H9 (cell line): ENCODE measurements at regions not wholly inside any gene's neighbourhood (a gene's known extent, or its start where the extent isn't known, plus 50 kb on each side); places are given as distances from the start of the nearest gene placed in this dataset.

Experiments
- DNase-seq: peaks from one replicate; pipeline ENCODE4 v3.0.0-alpha.2; 2017
- H2AFZ ChIP-seq: one replicate; pipeline ENCODE4 v1.6.1; 2013; ENCODE audit warnings: mild to moderate bottlenecking, low read length, control low read depth, moderate library complexity
- H2AK5ac ChIP-seq: 2 replicates; pipeline ENCODE4 v1.6.1; 2013; ENCODE audit warnings: low read length, control low read depth, mixed read lengths; ENCODE audit not compliant: insufficient read length
- H2BK120ac ChIP-seq: one replicate; pipeline ENCODE4 v1.6.1; 2013; ENCODE audit warnings: low read depth, mild to moderate bottlenecking, low read length, control low read depth, inconsistent platforms; ENCODE audit not compliant: poor library complexity, severe bottlenecking
- H2BK12ac ChIP-seq: 2 replicates; pipeline ENCODE4 v1.6.1; 2013; ENCODE audit warnings: low read length, control low read depth, mixed read lengths, low read depth; ENCODE audit not compliant: insufficient read length
- H2BK15ac ChIP-seq: 2 replicates; pipeline ENCODE4 v1.6.1; 2013; ENCODE audit warnings: low read depth, low read length, control low read depth
- H2BK20ac ChIP-seq: one replicate; pipeline ENCODE4 v1.6.1; 2013; ENCODE audit warnings: low read depth, mild to moderate bottlenecking, low read length, control low read depth, inconsistent platforms; ENCODE audit not compliant: poor library complexity, severe bottlenecking
- H2BK5ac ChIP-seq: 2 replicates; pipeline ENCODE4 v1.6.1; 2013; ENCODE audit warnings: low read length, control low read depth, mixed read lengths; ENCODE audit not compliant: insufficient read length
- H3K14ac ChIP-seq: 2 replicates; pipeline ENCODE4 v1.6.1; 2013; ENCODE audit warnings: low read length, control low read depth; ENCODE audit not compliant: insufficient read depth
- H3K18ac ChIP-seq: 2 replicates; pipeline ENCODE4 v1.6.1; 2013; ENCODE audit warnings: low read depth, mild to moderate bottlenecking, mixed read lengths, low read length, control low read depth; ENCODE audit not compliant: insufficient read length
- H3K23ac ChIP-seq: 2 replicates; pipeline ENCODE4 v1.6.1; 2013; ENCODE audit warnings: low read length, control low read depth, mixed read lengths, low read depth; ENCODE audit not compliant: insufficient read length
- H3K23me2 ChIP-seq: 2 replicates; pipeline ENCODE4 v1.6.1; 2013; ENCODE audit warnings: low read depth, mild to moderate bottlenecking, mixed read lengths, low read length, control low read depth; ENCODE audit not compliant: insufficient read length, poor library complexity, severe bottlenecking
- H3K27ac ChIP-seq: 2 replicates; pipeline ENCODE4 v1.5.1; 2013; ENCODE audit warnings: low read length, control low read depth, mixed read lengths, low read depth; ENCODE audit not compliant: insufficient read length
- H3K27me3 ChIP-seq: 2 replicates; pipeline ENCODE4 v1.6.1; 2013; ENCODE audit warnings: low read length, control low read depth, inconsistent platforms; ENCODE audit not compliant: insufficient read depth
- H3K4ac ChIP-seq: 2 replicates; pipeline ENCODE4 v1.6.1; 2013; ENCODE audit warnings: low read depth, mild to moderate bottlenecking, control low read depth, inconsistent platforms, low read length, moderate library complexity
- H3K4me1 ChIP-seq: 2 replicates; pipeline ENCODE4 v1.6.1; 2013; ENCODE audit warnings: low read length, control low read depth, inconsistent platforms; ENCODE audit not compliant: insufficient read depth
- H3K4me2 ChIP-seq: 2 replicates; pipeline ENCODE4 v1.6.1; 2013; ENCODE audit warnings: low read length, control low read depth, mixed read lengths; ENCODE audit not compliant: insufficient read length, insufficient read depth
- H3K56ac ChIP-seq: 2 replicates; pipeline ENCODE4 v1.6.1; 2013; ENCODE audit warnings: low read depth, mild to moderate bottlenecking, mixed read lengths, low read length, control low read depth; ENCODE audit not compliant: insufficient read length
- H3K79me1 ChIP-seq: 2 replicates; pipeline ENCODE4 v1.6.1; 2013; ENCODE audit warnings: low read depth, mild to moderate bottlenecking, moderate library complexity, low read length, control low read depth, inconsistent platforms; ENCODE audit not compliant: insufficient read depth, poor library complexity, severe bottlenecking
- H3K79me2 ChIP-seq: 2 replicates; pipeline ENCODE4 v1.6.1; 2013; ENCODE audit warnings: low read length, control low read depth, inconsistent platforms; ENCODE audit not compliant: insufficient read depth
- H3K9ac ChIP-seq: 2 replicates; pipeline ENCODE4 v1.6.1; 2013; ENCODE audit warnings: low read length, control low read depth, mixed read lengths; ENCODE audit not compliant: insufficient read length; ENCODE audit errors: extremely low read depth
- H3K9me3 ChIP-seq: one replicate; pipeline ENCODE4 v1.6.1; 2013; ENCODE audit warnings: low read depth, low read length, inconsistent platforms; ENCODE audit not compliant: control insufficient read depth
- H3T11ph ChIP-seq: one replicate; pipeline ENCODE4 v1.6.1; 2013; ENCODE audit warnings: mild to moderate bottlenecking, low read length, control low read depth, inconsistent platforms
- H4K20me1 ChIP-seq: one replicate; pipeline ENCODE4 v1.6.1; 2013; ENCODE audit not compliant: control insufficient read depth, insufficient read length, insufficient read depth
- H4K5ac ChIP-seq: 2 replicates; pipeline ENCODE4 v1.6.1; 2013; ENCODE audit warnings: low read depth, mild to moderate bottlenecking, mixed read lengths, low read length, control low read depth; ENCODE audit not compliant: insufficient read length
- H4K8ac ChIP-seq: replicated peaks from 2 replicates; pipeline ENCODE4 v1.6.1; 2013; ENCODE audit warnings: low read length, control low read depth, mixed read lengths, low read depth; ENCODE audit not compliant: insufficient read length
- H4K91ac ChIP-seq: 2 replicates; pipeline ENCODE4 v1.6.1; 2013; ENCODE audit warnings: low read depth, mild to moderate bottlenecking, moderate library complexity, mixed read lengths, low read length, control low read depth; ENCODE audit not compliant: insufficient read length
- H3K27ac Mint-ChIP-seq, 3 experiments: 2 replicates in 2 of 3; 3 replicates in 1 of 3; pipeline ENCODE4 v1.8.0; 2020 to 2021; ENCODE audit warnings: mixed read lengths in 3 of 3, mild to moderate bottlenecking in 1 of 3, moderate library complexity in 1 of 3
- H3K27me3 Mint-ChIP-seq: 2 replicates; pipeline ENCODE4 v1.8.0; 2021; ENCODE audit warnings: low read depth, mild to moderate bottlenecking, moderate library complexity, mixed read lengths
- H3K36me3 Mint-ChIP-seq, 3 experiments: 2 replicates in 2 of 3; 3 replicates in 1 of 3; pipeline ENCODE4 v1.8.0; 2020 to 2021; ENCODE audit warnings: low read depth in 3 of 3, mixed read lengths in 3 of 3; ENCODE audit not compliant: insufficient read depth in 1 of 3
- H3K4me1 Mint-ChIP-seq, 2 experiments: 2 replicates each; pipeline ENCODE4 v1.8.0; 2020; ENCODE audit warnings: mixed read lengths in 2 of 2
- H3K4me3 Mint-ChIP-seq, 2 experiments: 2 replicates in 1 of 2; 3 replicates in 1 of 2; pipeline ENCODE4 v1.8.0; 2020 to 2021; ENCODE audit warnings: mild to moderate bottlenecking in 2 of 2, mixed read lengths in 2 of 2, moderate library complexity in 1 of 2
- H3K9me3 Mint-ChIP-seq, 2 experiments: 2 replicates in 1 of 2; 3 replicates in 1 of 2; pipeline ENCODE4 v1.8.0; 2020; ENCODE audit warnings: mild to moderate bottlenecking in 2 of 2, mixed read lengths in 2 of 2, moderate library complexity in 1 of 2
- CTCF ChIP-seq: fragments of 200-600 bp; sonication (generic); conservative IDR thresholded peaks from 3 replicates; pipeline ENCODE4 v1.8.0; 2021; ENCODE audit warnings: antibody characterized with exemption, mild to moderate bottlenecking
- WGBS: extraction: QIAGEN DNeasy Blood & Tissue Kit; methylation state at CpG from one replicate; pipeline ENCODE4 v1.1.7; 2013; ENCODE audit warnings: missing lambda C conversion rate, low lambda C conversion rate, mixed read lengths; ENCODE audit not compliant: insufficient read length; ENCODE audit errors: extremely low coverage; 5-methylcytosine and 5-hydroxymethylcytosine counted together

GRCh38 chr14:100402631-100403030, 79.5 kb downstream of the SLC25A47 start:
- no peak overlapping the region for H2BK20ac ChIP-seq
- H3K4ac ChIP-seq = no peak overlapping the region
- H3K23ac ChIP-seq = no peak overlapping the region
- H4K20me1 ChIP-seq = no peaks in the 10 kb centered on the region
- H4K5ac ChIP-seq = no peak overlapping the region
- DNase-seq = no peak
- H2AFZ ChIP-seq = no peak overlapping the region
- H3K4me1 ChIP-seq = peaks cover 15% of the 10 kb centered on the region
- no peaks in the 10 kb centered on the region for H3K79me2 ChIP-seq
- H3T11ph ChIP-seq = no peak overlapping the region
- H2BK12ac ChIP-seq = no peak overlapping the region
- no CpG with 5 or more reads among the region's 7 CpGs for WGBS
- H3K23me2 ChIP-seq = no peaks in the 10 kb centered on the region
- H3K4me1 Mint-ChIP-seq = peaks cover 49 to 68% of the 10 kb centered on the region in 2 experiments
- no peak overlapping the region for H2BK120ac ChIP-seq
- no peak for TF ChIP-seq CTCF
- no peaks in the 10 kb centered on the region; a peak in 2 of 7 replicates for H3K36me3 Mint-ChIP-seq
- no peak overlapping the region for H3K27ac Mint-ChIP-seq
- no peaks in the 10 kb centered on the region for H3K27me3 ChIP-seq
- no peak overlapping the region for H3K9ac ChIP-seq
- H2BK15ac ChIP-seq = no peak overlapping the region
- H3K27me3 Mint-ChIP-seq = no peaks in the 10 kb centered on the region; the same call in 1 of the 2 replicates
- H3K14ac ChIP-seq = no peak overlapping the region
- H2AK5ac ChIP-seq = no peak overlapping the region
- H2BK5ac ChIP-seq = no peak overlapping the region
- no peak overlapping the region for H3K56ac ChIP-seq
- no peak overlapping the region for H3K18ac ChIP-seq
- no peaks in the 10 kb centered on the region for H3K9me3 ChIP-seq
- no peak overlapping the region for H3K4me2 ChIP-seq
- H3K4me3 Mint-ChIP-seq = no peak overlapping the region
- H3K27ac ChIP-seq = no peak overlapping the region
- H4K8ac ChIP-seq = no peak overlapping the region
- H4K91ac ChIP-seq = no peak overlapping the region
- H3K79me1 ChIP-seq = no peaks in the 10 kb centered on the region
- no peaks in the 10 kb centered on the region for H3K9me3 Mint-ChIP-seq
